Kidney epithelial cell (primary cell): ENCODE measurements at regions not wholly inside any gene's neighbourhood (a gene's known extent, or its start where the extent isn't known, plus 50 kb on each side); places are given as distances from the start of the nearest gene placed in this dataset.

Experiments
- DNase-seq: peaks from one replicate; pipeline ENCODE4 v3.0.0-alpha.2; 2010; ENCODE audit warnings: low read depth
- H3K27me3 ChIP-seq: 2 replicates; pipeline ENCODE4 v1.6.0; 2011; ENCODE audit warnings: low read length; ENCODE audit not compliant: control insufficient read depth, insufficient read depth
- H3K36me3 ChIP-seq: 2 replicates; pipeline ENCODE4 v1.5.1; 2011; ENCODE audit warnings: low read length; ENCODE audit not compliant: control insufficient read depth, insufficient read depth
- H3K4me3 ChIP-seq: 2 replicates; pipeline ENCODE4 v1.5.1; 2011; ENCODE audit warnings: low read depth, mild to moderate bottlenecking, control low read depth, low read length
- TF ChIP-seq, protein P1 (sequence below): IDR thresholded peaks from 2 replicates; pipeline ENCODE4 v1.5.1; 2011; ENCODE audit warnings: mild to moderate bottlenecking, moderate library complexity, low read length, control low read depth, inconsistent platforms; ENCODE audit not compliant: insufficient read depth, poor library complexity, severe bottlenecking

DNA sequence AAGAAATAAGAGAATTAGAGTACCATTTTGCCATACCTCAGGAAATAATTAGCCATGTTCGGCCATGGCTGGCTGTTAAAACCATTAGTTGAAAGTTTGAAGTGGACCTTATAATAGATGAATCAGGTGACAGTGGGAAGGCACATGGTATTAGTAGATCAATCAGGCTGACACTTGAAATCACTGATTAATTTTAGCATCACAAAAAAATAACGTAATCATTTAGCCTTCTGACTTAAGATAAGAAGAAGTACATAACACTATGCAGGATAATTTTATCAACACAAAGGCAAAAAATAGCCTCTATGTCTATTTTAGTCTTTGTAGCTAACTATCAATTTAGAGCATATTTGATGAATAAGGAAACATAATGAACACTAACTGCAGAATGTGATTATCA is 615.5 kb downstream of the PCDH17 start:
- DNase-seq, result no peak
- Histone ChIP-seq H3K27me3 (no peaks in the 10 kb centered on the region), H3K4me3 (no peak overlapping the region), H3K36me3 (no peaks in the 10 kb centered on the region)
- TF ChIP-seq, protein P1, sequence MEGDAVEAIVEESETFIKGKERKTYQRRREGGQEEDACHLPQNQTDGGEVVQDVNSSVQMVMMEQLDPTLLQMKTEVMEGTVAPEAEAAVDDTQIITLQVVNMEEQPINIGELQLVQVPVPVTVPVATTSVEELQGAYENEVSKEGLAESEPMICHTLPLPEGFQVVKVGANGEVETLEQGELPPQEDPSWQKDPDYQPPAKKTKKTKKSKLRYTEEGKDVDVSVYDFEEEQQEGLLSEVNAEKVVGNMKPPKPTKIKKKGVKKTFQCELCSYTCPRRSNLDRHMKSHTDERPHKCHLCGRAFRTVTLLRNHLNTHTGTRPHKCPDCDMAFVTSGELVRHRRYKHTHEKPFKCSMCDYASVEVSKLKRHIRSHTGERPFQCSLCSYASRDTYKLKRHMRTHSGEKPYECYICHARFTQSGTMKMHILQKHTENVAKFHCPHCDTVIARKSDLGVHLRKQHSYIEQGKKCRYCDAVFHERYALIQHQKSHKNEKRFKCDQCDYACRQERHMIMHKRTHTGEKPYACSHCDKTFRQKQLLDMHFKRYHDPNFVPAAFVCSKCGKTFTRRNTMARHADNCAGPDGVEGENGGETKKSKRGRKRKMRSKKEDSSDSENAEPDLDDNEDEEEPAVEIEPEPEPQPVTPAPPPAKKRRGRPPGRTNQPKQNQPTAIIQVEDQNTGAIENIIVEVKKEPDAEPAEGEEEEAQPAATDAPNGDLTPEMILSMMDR, result no peak

DNA sequence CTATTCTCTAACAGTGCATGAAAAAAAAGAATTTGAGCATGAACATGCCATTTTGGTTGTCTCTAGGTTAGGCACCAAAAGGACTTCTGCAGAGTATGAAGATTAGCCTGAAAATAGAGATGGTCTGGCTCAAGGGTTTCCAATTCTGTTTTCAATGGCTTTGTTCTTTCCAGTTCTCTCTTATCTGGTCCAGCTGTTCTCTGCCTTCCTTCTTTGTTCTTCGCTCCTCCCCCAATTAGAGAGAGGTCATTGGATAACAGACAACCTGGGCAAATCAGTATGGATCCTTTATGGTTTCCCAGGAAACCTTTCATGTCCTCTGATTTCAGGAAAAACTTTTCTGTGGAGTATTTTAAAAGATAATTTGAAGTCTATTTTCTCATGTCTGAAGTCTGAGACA is 623.4 kb downstream of the PCDH17 start:
- DNase-seq, result no peak
- Histone ChIP-seq H3K27me3 (no peaks in the 10 kb centered on the region), H3K36me3 (no peaks in the 10 kb centered on the region), H3K4me3 (no peak overlapping the region)
- TF ChIP-seq, protein P1, result no peak

DNA sequence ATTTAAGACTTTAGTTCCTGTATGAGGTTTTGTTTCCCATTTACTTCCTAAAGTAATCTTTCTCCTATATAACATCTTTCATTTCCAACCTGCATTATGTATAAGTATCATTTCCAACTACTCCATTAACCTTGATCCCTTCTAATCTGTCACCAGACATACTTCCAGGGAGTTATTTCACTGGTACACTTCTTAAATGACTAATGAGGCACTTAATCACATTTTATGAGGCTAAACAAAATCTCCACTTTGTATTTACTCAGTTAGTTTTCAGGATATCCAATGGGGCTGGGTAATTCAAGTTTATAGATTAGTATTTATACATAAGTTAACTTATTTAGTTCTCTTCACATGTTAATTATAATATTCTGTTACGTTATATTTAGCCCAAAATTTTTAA is 634.7 kb downstream of the PCDH17 start:
- H3K27me3 ChIP-seq, result no peaks in the 10 kb centered on the region
- TF ChIP-seq, protein P1, result no peak
- H3K36me3 ChIP-seq, result no peaks in the 10 kb centered on the region
- H3K4me3 ChIP-seq, result no peak overlapping the region
- no peak for DNase-seq

DNA sequence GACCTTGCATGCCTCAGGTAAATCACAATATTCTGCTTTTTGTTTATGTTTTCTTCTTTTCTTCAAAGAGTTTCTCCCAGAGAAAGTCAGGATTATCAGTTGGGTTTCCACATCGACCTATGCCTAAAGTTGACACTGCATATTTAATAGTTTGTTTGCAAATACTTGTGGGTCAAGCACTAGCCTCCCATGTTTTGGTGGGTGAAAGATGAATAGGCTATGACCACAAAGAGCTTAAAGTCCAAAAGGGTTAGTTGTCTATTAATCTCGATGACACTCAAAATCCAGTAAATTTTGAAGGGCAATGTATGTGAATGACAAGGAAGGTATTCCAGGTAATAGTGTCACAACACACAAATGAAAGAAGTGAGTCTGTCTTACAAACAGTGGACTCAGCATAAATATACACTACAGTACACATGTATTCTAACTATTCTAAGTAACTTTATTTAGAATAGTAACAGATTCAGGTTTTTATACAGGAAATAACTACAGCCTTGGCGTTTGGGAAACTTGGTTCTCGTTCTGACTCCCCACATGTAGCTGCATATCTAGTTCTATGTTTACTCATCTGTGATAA is 667.1 kb downstream of the PCDH17 start:
- TF ChIP-seq, protein P1, result no peak
- H3K4me3 ChIP-seq, result no peak overlapping the region
- DNase-seq, result no peak
- no peaks in the 10 kb centered on the region for H3K27me3 ChIP-seq
- H3K36me3 ChIP-seq, result no peaks in the 10 kb centered on the region

DNA sequence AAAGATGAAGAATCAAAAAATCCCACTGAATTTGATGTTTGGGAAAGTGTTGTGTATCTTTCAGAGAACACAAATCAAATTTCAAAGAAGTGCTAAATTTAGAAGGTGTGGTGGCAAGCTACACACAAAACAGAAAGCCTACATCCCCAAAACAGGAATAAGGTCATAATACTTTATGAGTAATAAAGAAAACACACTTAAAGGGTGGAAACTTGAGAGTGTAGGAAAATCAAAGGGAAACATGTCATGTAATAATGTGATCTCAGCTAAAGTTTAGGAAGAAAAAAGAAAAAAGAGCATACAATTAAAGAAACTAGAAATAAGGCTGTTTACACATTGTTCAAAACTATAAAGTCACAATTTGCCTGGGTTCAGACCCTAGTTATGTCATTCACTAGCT is 668.7 kb downstream of the PCDH17 start:
- no peaks in the 10 kb centered on the region for H3K27me3 ChIP-seq
- TF ChIP-seq, protein P1, result no peak
- no peaks in the 10 kb centered on the region for H3K36me3 ChIP-seq
- no peak for DNase-seq
- no peak overlapping the region for H3K4me3 ChIP-seq

DNA sequence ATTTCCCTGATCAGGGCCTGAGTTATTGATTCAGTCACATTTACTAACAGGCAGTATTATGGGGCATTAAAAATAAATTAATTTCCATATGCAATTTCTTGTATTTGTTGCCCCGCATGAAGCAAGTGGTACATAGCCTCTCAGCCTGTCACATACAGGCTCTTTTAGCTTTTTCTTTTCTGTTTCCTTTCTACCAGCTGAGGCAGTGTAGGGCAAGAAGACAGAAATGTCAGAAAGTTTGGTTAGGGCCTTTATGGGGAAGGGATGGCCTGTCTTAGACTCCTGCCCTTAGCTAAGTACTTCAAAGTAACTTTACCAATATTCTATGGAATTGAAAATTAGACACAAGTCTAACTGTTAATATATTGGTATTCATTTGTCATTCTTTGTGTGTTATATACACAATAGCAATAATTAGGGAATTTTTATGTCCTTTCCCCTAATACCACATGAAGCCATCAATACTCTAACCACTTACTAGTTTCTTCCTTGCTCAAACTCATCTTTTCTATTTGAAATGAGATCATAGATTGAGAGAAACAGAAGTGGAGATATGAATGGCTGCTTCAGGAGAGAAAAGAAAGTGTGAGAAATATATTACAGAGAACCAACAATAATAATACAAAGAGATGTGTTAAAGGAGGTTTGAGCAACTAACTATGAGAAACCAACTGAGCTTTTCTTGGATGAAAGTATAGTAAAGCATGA is 669.6 kb downstream of the PCDH17 start:
- no peak for DNase-seq
- Histone ChIP-seq H3K4me3 (no peak overlapping the region), H3K36me3 (no peaks in the 10 kb centered on the region), H3K27me3 (no peaks in the 10 kb centered on the region)
- TF ChIP-seq, protein P1, result no peak
